Stimulated activated CD4-positive, alpha-beta T cell treated with anti-CD3 and anti-CD28 coated beads, Interleukin-15, amount 100 ng/mL, for 24 hours (primary cell): ENCODE measurements at regions not wholly inside any gene's neighbourhood (a gene's known extent, or its start where the extent isn't known, plus 50 kb on each side); places are given as distances from the start of the nearest gene placed in this dataset.
"Not testable (repeated sequence)": the region's sequence is repeated elsewhere in the genome, so short reads cannot be mapped to it uniquely, and the experiment has no call there.

Source experiments
- DNase-seq: peaks from one replicate; pipeline ENCODE4 v3.0.0-alpha.2; 2020

DNA sequence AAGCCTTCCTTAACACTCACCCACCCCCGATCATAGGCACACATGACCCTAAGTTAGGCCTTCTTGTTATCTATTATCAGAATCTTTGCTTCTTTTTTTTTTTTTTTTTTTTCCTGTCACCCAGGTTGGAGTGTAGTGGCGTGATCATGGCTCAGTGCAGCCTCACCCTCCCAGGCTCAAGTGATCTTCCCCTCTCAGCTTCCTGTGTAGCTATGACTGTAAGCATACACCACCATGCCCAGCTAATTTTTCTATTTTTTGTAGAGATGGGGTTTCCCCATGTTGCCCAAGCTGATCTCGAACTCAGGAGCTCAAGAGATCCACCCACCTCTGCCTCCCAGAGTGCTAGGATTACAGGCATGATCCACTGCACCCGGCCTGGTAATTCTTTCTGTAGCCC, 328.7 kb downstream of the NR4A2 start:
- DNase-seq: no peak

DNA sequence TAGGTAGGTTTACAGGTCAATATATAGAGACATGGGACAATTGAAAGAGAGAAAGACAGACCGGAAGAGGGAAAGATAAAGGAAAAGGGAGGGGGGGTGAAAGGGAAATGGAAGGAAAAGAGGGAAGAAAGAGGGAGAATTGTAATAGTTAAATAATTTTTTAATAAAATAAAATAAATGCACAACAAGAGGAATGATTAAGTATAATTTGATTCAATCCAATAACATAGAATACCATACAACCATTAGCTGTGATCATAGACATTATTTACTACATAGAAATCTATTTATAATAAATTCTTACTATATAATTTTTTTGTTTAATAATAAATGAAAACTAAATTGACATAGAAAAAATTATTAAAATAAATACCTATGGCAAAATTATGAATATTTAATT, 330.7 kb downstream of the NR4A2 start:
- no peak for DNase-seq

DNA sequence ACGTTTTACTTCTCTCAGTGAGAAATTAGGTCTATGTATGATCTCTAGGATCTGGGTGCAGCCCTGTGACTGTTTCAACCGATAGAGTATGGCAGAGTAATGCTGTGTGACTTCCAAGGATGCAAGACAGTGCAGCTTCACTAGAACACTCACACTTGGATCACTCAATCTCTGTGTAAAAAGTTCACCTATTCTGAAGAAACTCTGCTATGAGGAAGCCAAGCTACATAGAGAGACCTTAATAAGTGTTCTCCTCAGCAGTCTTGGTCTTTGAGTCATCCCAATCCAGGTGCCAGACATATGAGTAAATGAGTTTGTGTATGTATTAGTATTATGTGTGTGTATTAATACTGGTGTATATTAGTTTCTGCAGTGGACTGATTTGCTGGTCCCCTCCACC, 335.0 kb downstream of the NR4A2 start:
- no peak for DNase-seq

DNA sequence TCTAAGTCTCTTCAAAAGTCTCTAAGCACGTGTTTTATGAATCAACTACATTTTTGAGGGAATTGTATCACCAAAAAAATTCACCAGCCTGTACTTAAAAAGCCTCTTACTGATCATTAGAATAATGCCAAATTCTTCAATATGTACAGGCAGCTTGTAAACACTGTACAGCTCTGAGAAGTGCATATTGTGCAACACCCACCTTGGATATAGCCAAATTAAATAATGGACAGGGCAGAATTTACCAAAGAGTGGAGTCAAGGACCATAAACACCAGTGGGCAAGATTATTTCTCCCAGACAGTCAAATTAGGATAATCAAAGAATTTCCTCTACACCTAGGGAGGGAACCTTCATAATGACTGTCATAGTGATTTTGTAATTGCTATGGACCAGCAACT, 338.2 kb downstream of the NR4A2 start:
- no peak for DNase-seq

DNA sequence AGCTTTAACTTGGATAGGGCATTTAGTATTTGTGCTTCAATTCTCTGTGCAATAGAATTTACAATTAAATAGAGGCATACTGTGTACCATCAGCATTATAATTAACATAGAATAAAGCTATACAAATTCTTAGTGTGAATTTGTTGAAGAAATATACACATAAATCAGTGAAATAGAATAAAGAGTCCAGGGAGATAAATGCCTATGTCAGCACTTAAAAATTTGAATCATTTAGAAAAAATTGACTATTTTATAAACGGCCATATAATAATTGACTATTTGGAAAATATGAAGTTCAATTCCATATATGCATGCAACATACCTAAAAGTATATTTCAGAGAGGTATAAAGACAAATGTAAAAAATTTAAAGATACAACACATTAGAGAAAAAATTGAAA, 348.7 kb downstream of the NR4A2 start:
- DNase-seq: no peak

DNA sequence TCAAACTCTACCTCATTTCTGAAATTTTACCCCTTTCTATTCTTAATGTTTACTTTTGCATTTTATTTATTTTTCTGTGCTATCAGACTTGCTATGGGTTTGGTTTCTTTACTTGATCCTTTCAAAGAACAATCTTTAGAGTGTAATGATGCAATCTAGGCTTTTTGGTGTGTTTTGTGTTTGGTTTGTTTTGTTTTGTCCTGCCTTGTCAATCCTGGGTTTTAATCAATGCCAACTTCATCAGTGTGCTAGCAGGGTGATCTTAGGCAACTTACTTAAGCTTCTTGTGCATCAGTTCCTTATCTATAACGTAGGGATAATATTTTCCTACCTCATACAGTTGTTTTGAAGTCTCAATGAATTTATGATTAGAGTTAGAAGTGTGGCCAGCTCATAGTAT, 350.4 kb downstream of the NR4A2 start:
- DNase-seq: no peak

DNA sequence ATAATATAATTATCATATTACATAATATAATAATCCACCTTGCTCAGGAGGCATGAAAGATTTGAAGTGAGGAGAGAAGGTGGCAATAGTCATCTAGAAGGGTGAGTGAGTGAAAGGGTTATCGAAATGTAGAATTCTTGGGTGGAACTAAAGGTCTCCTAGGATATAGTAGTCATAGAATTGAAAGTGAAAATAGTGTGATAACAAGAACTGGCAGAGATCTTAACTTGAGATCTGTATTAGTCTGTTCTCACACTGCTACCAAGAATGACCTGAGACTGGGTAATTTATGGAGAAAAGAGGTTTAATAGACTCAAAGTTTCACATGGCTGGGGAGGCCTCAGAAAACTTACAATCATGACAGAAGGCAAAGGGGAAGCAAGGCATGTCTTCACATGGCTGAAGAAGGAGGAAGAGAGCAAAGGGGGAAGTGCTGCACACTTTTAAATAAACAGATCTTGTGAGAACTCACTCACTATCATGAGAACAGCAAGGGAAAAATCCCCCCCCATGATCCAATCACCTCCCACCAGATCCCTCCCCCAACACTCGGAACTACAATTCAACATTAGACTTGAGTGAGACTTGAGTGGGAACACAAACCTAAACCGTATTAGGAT, 351.5 kb downstream of the NR4A2 start:
- no peak for DNase-seq

DNA sequence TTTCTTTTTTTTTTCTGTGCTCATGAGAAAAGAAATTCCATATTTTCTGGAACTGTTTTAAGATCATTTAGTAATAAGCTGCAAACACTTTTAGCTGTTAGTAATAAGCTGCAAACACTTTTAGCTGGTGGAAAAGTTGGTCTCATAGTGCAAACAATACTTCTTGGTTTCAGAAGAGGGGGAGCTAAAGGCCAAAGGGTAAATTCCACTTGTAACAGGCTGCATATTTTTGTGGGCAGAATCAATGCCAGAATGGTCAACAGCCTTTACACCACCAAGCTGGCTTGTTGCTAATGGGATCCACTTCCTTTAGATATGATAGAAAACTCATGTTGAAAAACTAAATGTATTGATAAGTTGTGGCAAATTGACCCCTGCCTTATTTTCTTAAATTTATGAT, 356.8 kb downstream of the NR4A2 start:
- no peak for DNase-seq

DNA sequence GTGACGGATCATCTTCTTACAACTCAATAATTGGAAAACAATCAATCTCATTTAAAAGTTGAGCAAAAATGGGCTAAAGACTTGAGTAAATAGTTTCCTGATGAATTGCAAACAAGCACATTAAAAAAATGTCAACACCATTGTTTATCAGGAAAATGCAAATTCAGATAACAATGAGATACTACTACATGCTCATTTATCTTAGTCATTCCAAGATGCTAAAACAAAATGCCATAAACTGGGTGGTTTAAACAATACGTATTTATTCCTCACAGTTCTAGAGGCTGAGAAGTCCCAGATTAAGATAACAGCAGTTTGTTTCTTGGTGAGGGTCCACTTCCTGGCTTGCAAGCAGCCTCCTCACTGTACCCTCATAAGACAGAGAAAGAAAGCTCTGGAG, 359.6 kb downstream of the NR4A2 start:
- no peak for DNase-seq

DNA sequence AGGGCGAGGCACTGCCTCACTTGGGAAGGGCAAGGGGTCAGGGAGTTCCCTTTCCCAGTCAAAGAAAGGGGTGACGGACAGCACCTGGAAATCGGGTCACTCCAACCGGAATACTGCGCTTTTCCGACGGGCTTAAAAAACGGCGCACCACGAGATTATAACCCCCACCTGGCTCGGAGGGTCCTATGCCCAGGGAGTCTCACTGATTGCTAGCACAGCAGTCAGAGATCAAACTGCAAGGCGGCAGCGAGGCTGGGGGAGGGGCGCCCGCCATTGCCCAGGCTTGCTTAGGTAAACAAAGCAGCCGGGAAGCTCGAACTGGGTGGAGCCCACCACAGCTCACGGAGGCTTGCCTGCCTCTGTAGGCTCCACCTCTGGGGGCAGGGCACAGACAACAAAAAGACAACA, 366.5 kb downstream of the NR4A2 start:
- DNase-seq: not testable (repeated sequence)

DNA sequence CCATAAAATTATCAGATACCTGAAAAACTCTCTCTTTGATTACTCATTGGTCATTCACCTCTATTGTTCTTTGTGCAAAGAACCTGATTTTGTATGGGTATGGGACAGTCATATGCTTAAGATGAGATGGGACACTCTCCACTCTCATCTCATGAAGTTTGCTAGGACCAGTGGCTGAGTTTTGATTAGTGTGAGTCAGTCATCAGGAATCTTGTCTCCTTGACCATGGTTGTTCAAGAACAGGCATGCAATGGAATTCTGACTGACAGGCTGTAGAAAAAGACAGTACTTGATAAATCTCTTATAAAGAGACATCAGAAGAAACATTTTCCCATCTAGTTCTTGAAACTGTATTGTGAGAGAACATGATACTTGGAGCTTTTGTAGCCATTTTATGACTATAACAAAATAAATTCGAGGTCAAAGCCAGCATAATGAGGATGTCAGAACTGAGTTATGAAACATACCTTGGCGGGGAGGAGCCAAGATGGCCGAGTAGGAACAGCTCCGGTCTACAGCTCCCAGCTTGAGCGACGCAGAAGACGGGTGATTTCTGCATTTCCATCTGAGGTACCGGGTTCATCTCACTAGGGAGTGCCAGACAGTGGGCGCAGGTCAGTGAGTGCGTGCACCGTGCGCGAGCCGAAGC, 367.0 kb downstream of the NR4A2 start:
- DNase-seq: no peak

DNA sequence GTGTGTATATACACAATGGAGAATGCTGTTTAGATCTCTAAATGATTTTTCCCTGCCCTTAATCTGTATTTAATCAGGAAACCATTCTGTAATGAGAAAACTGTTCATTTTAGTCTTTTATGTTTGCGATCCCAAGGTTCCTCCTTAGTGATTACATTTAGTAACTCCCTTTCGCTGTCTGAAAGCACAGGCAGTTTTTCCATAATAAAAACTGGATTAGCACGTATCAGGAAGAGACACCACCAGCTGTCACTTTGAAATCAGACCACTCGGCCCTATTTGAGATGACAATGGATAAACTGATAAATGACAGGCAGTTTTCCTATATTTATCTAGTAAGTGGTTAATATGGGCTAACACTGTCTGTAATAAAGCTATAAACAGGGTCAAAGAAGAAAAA, 370.9 kb downstream of the NR4A2 start:
- no peak for DNase-seq

DNA sequence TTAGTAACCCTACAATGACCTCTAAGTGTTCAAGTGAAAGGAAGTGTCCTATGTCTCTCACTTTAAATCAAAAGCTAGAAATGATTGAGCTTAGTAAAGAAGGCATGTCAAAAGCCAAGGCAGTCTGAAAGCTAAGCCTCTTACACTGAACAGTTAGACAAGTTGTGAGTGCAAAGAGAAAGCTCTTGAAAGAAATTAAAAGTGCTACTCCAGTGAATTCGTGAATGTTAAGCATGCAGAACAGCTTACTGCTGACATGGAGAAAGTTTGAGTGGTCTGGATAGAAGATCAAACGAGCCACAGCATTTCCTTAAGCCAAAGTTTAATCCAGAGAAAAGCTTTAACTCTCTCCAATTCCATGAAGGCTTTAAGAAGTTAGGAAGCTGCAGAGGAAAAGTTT, 373.7 kb downstream of the NR4A2 start:
- no peak for DNase-seq

DNA sequence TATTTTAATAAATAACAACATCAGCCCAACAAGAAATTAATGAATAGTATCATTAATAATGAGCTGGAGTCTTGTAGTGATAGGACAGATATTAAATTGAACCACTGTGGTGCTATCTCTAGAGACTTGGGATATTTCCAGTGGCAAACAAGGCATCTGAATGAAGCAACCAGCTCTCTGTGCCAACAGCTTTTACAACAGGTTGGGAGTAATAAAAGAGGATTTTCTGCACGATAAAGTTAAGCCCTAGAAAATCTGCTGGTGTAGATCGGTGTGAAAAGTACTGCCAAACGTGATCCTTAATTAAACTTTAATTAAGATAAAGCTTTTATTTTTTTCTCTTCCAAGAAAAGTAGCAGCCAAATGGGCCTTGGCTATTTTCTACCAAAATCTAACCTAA, 385.5 kb downstream of the NR4A2 start:
- no peak for DNase-seq

DNA sequence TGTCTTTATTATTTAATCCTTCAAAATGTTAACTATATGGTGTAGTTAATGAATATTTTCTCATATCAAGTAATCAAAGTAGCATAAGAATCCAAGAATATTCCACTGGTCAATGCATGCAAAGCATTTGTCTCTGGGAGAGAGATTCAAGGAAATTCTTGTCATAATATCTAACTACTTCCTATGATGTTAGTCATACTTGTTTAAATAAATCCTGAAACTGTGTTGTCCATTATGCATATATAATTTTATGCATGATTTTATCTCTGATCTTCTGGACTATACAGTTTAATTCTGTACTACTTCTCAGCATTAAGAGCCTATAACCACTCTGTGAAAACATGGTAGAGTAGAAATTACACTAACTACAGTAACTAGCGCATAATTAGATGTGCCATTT, 388.3 kb downstream of the NR4A2 start:
- DNase-seq: no peak

DNA sequence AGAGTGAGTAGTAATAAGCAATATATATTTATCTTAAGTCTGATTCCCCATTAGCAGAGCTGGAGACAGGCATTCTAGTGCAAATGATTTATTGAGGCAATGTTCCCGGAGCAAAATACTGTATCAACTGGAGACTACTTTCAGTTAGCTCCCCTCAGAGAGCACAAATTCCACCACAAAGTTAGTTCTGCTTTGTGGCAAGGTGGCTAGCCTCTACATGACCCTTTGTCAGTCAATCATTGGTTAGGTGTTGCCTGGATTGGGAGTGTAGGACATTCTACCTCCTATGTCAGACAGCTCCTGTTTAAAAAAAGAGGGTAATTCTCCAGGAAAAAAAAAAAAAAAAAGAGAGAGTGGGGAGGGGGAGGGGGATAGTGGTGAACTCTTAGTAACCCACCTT, 402.2 kb downstream of the NR4A2 start:
- no peak for DNase-seq

DNA sequence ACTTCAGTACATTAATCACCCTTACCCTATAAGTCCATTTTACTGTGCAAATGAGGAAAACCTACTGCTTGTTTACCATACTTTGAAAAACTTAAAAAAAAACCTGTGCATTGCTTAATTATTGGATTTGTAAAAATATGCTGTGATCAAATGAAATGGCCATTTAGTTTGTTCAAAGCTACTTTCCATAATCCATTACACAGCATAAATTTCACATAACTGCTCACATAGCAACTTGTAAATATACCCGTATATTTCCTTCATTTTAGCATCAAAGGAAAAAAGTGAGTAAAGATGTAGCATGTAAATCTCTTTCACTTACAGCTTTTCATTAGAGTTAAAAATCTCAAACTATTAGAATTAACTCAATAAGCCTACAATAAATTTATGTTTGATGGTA, 415.1 kb downstream of the NR4A2 start:
- no peak for DNase-seq

DNA sequence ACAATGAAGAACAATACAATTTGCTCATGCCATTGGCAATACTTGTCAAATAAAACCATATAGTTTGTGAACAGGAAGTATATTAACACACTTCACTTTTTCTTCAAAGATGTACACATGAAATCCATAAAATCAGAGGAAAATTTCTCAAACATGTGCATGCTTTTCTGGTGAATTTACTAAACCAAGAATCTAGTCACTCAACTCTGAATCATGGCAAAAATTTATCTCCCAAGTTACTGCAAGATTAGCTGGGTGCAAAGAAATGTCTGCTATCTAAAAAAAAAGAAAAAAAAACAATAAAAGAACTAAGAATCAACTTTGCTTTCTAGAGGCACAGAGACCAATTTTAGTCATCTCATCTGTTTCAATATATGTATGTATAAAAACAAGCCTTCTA, 419.2 kb downstream of the NR4A2 start:
- DNase-seq: no peak

DNA sequence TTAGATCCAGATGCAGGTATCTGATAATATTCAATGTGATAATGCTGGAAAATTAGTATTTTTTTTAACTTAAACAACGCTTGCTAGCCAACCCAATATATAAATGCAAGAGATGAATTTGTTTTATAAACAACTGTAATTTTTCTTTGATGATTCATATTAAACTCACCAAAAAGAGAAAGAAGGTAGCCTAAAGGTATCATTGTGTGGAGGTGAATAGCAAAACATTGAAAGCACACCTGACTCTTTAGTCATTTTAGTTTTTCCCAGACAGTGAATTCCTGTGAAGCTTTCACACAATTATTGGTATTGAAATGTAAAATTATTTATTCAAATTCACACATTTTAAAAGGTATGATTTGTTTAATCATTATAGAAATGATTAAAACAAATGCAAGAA, 424.0 kb downstream of the NR4A2 start:
- no peak for DNase-seq

DNA sequence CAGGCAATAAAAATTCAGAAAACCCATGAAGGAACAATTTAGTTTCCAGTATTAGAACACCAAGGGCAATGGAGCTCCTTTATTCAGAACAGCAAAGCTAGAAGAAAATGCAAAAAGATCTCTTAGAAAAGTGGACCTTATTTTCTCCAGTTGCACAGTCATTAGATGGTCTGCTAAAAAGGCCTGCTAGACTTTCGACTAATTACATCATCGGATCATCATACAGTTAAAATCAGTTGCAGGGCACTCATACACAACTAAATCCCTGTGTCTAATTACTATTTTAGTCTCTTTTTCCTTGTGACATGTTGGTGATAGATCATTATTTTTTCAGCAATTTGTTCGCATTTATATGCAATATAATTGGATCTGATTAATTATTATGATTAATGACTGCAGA, 425.3 kb downstream of the NR4A2 start:
- no peak for DNase-seq

DNA sequence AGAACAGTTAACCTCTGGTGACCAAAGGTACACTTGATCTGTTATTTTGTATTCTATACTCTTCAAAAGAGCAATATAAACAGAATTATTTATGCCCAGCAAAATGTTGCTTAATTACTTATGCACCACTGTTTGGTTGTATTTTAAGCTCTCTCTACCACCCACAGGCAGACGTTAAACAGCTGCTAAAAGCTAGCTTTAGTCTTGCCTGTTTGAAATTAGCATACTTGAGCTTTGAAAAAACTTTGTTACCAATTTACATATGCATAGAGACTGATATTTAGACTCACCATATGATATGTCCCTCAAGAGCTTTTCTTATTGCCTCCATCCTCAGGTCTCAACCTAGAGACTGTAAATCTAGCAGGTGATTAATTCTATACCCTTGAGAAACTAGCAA, 426.9 kb downstream of the NR4A2 start:
- DNase-seq: no peak

DNA sequence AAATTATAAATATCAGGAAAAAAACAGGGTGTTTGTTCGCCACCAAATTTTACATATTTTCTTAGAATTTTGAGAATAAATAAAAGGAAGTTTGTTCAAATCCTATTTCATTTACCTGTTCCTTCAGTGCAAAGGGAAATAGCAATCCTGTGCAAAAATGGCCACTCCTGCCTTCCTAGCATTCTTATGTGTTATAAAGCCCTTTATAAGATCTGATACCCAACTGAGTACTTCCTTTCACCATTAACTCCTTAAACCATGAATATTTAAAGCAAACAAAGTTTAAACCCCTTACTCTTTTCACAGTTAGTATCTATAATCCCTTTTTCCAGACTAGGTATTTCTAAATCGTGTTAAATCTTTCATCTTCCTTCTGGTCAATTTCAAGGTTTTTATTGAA, 427.8 kb downstream of the NR4A2 start:
- DNase-seq: no peak

DNA sequence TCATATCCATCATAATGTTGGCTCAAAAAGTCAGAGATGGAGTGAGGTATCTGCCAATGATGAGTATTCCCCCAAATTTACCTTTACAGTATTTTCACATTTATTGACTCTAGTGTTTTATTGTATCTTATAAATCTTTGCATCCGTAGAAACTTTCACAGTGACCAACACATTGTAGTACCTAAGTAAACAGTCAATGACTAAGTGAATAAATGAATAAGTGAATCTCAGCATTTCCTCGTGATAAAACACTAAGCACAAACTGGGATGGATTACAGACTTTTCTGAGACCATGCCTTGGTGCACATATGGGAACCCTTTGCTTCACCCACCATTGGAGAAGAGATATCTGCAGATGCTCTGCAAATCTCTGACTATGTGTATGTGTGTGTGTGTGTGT, 429.9 kb downstream of the NR4A2 start:
- DNase-seq: no peak

DNA sequence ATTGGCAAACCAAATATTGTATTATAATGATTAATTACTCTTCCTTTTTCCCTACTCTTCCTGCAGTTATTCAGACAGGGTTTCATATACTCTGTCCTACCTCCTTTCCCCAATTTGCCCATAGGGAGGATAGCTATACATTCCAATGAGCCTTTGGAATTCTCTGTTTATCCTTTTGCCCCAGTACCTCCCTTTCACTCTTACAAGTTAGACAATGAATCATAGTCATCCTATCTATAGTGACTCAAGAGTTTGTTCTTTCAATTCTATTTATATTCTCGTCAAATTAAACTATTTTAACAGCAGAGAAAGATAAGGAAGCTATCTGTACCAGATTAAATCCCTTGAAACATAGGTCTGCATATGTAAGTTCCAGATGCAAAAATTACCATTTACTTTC, 437.5 kb downstream of the NR4A2 start:
- no peak for DNase-seq

DNA sequence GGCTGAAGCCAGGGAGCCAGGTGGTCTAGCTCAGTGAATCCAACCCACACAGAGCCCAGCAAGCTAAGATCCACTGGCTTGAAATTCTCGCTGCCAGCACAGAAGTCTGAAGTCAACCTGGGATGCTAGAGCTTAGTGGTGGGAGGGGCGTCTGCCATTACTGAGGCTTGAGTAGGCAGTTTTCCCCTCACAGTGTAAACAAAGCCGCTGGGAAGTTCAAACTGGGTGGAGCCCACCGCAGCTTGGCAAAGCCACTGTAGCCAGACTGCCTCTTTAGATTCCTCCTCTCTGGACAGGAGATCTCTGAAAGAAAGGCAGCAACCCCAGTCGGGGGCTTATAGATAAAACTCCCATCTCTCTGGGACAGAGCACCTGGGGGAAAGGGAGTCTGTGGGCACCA, 452.1 kb downstream of the NR4A2 start:
- DNase-seq: not testable (repeated sequence)
